Putamen (tissue), 1 donor: ENCODE measurements at regions not wholly inside any gene's neighbourhood (a gene's known extent, or its start where the extent isn't known, plus 50 kb on each side); places are given as distances from the start of the nearest gene placed in this dataset.
"Not testable (repeated sequence)": the region's sequence is repeated elsewhere in the genome, so short reads cannot be mapped to it uniquely, and the experiment has no call there.

ENCODE experiments used
- DNase-seq: peaks from one replicate; pipeline ENCODE4 v3.0.0-alpha.2; 2016; ENCODE audit warnings: low spot score

GRCh38 chr2:89000235-89000634 lies 308.8 kb downstream of the RPIA start:
- DNase-seq = no peak

DNA sequence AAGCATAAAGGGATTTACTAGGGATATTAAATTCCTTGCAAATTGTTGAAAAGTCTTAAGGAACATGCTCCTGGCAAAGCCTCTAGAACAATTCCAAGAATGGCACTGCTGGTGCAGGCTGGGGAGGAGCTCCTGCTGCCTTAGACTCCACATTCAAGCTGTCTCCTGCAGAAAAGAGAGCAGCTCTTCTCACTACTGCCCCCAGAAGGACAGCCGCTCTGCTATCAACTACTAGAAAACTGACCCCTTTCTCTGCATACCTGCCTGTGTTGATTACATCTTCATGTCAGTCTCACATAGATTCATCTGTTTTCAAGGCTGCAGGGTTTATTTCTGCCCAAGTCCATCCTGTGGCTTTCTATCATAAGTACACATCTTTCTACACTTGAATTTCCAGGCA lies 312.8 kb downstream of the RPIA start:
- DNase-seq = not testable (repeated sequence)

- DNase-seq = not testable (repeated sequence)
Measured at GRCh38 chr2:89020566-89020965, 329.1 kb downstream of the RPIA start.

DNA sequence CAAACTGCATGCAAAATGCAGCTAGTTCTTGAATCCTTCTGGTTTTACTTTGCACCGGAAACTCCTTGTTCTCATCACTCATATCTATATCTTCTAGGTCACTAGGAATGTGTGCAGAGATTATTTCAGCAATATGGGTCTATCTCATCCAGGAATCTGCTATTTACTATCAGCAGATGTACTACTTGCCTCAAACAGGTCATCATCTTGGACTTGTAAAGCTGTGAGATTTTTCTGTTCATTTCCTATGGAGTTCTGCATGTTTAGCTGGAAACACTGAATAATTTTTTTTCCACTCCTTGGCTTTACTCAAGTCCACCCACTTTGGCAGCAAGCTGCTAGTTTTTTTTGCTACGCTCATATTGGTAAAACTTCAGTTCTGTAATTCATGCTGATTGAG lies 334.8 kb downstream of the RPIA start:
- not testable (repeated sequence) for DNase-seq

- DNase-seq = not testable (repeated sequence)
Measured at GRCh38 chr2:89027115-89027514, 335.6 kb downstream of the RPIA start.

DNA sequence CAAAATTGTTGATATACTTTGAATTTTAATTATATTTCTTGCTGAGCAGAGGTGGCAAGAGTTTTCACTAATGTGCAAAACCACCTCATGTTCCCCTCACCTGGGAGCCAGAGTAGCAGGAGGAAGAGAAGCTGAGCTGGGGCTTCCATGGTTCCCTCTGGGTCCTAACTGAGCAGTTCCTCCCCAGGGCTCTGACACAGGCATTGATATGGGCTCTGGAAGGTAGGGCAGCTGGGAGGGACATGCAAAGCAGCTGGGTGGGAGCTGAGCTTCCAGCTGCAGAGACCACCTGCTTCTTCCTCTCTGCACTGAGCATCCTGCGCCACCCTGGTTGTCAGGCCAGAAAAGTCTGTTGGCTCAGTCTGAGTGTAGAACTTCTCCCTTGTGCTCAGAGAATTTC lies 336.1 kb downstream of the RPIA start:
- DNase-seq = not testable (repeated sequence)

DNA sequence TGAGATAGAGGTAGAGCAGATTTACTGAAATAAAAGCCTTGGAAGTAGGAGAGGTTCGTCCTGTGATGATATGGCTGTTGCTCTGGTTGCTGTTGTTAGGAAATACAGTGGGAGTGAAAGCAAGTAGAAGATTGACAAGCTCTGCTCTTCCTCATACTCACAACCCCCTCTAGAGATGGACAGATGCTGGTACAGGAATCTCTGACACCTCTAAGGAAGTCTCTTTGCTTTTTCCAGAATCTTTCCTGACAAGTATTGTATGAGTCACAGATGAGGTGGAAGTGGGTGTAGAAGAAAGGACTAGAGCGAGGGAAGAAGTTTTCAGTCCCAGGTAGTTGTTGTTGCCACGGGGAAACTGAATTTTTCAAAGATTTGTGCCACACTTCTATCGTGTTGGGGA lies 337.8 kb downstream of the RPIA start:
- not testable (repeated sequence) for DNase-seq

- DNase-seq = peak; percentile 18
Measured at GRCh38 chr2:89048138-89049066, 356.9 kb downstream of the RPIA start.

GRCh38 chr2:89058616-89059015 lies 367.1 kb downstream of the RPIA start:
- not testable (repeated sequence) for DNase-seq

- DNase-seq = not testable (repeated sequence)
Measured at GRCh38 chr2:89061174-89061573, 369.7 kb downstream of the RPIA start.

DNA sequence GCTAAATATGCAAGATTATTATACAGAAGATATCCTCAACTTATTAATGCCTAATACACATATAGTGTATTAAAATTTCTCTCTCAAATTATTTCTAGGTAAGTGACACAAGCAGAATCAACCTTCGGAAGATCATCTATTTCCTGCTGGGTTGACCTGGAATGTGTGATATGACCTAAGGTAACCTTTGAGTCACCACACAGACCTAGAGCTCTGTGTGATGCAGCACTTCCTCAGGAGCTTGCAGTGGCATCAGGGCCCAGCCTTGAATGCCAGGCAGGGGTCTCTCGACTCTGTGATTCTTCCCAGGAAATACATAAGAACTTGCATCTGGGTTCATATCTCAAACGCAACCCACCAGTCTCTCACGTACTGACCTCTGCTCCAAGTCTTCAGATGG lies 385.3 kb downstream of the RPIA start:
- DNase-seq = not testable (repeated sequence)

DNA sequence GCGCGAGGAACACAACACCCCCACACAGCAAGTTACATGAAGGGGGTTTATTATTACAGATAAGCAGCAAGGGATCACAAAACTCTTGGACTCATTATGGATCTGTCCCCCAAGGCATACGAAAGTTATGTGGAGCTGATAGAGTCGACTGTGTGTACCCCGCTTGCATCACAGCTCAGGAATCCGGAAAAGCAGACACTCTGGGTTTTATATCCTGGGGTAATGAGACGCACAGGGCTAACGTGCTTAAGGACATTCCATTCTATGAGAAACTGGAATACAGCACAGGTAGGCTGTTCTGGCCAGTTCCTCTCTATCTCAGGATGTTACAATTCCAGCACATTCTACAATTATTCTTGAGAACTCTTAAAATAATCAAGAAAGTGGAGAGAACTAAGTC lies 401.4 kb downstream of the RPIA start:
- DNase-seq = not testable (repeated sequence)

DNA sequence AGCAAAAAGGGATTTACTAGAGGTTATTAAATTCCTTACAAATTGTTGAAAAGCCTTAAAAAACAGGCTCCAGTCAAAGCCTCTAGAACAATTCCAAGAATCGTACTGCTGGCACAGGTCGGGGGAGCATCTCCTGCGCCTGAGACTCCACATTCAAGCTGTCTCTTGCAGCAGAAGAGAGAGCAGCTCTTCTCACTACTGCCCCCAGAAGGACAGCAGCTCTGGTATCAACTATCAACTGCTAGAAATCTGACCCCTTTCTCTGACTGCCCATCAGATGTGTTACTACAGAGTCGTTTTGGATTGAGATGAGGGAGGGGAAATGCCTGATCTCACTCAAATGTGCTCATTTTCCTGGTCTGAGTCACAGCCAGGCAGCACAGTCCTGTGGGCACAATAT lies 403.6 kb downstream of the RPIA start:
- not testable (repeated sequence) for DNase-seq

- DNase-seq = not testable (repeated sequence)
Measured at GRCh38 chr2:89102587-89102986, 411.1 kb downstream of the RPIA start.

- not testable (repeated sequence) for DNase-seq
Measured at GRCh38 chr2:89106369-89107019, 415.0 kb downstream of the RPIA start.

DNA sequence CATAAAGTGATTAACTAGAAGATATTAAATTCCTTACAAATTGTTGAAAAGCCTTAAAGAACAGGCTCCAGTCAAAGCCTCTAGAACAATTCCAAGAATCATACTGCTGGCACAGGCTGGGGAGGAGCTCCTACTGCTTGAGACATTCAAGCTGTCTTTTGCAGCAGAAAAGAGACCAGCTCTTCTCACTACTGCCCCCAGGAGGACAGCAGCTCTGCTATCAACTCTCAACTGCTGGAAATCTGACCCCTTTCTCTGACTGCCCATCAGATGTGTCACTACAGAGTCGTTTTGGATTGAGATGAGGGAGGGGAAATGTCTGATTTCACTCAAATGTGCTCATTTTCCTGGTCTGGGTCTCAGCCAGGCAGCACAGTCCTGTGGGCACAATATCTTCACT lies 421.0 kb downstream of the RPIA start:
- not testable (repeated sequence) for DNase-seq

GRCh38 chr2:89113286-89113685 lies 421.8 kb downstream of the RPIA start:
- not testable (repeated sequence) for DNase-seq

- not testable (repeated sequence) for DNase-seq
Measured at GRCh38 chr2:89129440-89129839, 438.0 kb downstream of the RPIA start.

DNA sequence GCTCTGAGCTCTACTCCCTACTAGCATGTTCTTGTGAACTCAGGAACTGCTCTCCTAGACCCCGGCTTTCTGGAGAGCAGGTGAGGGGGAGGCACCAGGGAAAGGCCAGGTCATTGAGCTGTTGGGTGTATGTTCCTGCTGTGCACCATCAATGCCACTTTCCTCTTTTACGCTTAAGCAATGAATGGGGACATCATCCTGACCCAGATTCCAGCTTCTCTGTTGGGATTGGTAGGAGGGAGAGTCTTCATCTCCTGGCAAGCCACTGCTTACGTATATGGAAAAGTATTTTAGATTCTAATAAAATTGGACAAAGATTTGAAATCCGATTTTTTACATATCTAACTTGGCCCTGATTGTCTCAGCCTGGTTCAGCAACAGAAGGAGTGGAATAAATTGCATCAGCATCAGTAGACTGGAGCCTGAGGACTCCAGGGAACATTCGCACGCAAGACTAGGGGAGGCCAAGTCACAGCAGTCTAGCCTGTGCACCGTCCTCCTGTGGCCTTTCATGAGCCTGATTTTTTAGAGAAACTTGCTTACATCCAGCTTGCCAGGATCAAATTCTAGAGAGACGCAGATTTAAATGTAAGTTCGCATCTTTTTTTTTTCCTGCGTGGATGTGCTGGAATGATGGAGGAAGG lies 439.3 kb downstream of the RPIA start:
- not testable (repeated sequence) for DNase-seq

GRCh38 chr2:89142959-89143358 lies 451.5 kb downstream of the RPIA start:
- DNase-seq = not testable (repeated sequence)

DNA sequence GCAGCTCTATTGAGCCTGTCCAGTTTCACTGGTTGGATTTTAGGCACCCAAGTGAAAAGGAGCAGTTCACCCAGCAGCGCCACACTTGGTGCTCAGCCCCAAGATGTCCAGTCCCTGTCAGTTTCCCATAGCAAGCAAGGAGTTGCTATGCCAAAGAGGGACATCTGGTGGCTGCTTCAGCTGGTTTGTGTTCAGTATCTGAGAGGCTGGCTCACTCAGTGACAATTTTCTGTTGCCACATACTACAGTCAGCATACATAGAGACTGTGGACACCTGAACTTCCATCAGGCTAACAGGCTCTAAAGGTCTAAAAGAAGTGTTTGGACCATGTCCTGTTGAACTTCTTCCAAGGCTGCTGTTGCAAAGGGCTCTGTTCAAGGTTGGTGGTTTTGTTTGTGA lies 453.9 kb downstream of the RPIA start:
- not testable (repeated sequence) for DNase-seq

- not testable (repeated sequence) for DNase-seq
Measured at GRCh38 chr2:89148256-89148655, 456.8 kb downstream of the RPIA start.

DNA sequence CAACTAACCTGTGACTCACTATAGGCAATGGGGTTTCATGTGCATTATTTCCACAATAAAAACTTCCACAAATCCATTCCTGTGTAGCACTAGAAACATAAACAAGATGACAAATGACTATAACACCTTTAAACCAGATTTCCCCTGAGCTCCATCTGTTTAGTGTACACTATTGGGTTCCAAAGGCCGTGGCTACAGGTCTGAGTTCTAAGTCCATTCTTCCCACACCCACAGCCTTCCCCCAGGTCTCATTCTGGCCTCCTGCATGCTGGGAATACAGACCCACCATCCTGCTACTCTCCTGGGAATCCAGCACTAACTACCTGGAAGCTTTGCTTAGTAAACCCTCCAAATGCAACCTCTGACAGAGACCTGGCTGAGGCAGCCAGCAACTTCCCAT lies 460.2 kb downstream of the RPIA start:
- DNase-seq = not testable (repeated sequence)
